CD4-positive, alpha-beta T cell (primary cell): ENCODE measurements at regions not wholly inside any gene's neighbourhood (a gene's known extent, or its start where the extent isn't known, plus 50 kb on each side); places are given as distances from the start of the nearest gene placed in this dataset.
"Not testable (repeated sequence)": the region's sequence is repeated elsewhere in the genome, so short reads cannot be mapped to it uniquely, and the experiment has no call there.

Experiments used
- ATAC-seq: fragments of 200-7000 bp; cut with Tn5 transposase; one replicate; pipeline ENCODE4 v1.10.0; 2022; ENCODE audit warnings: mild to moderate bottlenecking; ENCODE audit not compliant: poor library complexity
- CTCF ChIA-PET: fragments of 350-600 bp; sonication (Branson Sonifier 250); formaldehyde crosslinking; loops from one replicate; lab custom pipeline; 2021; ENCODE audit warnings: antibody characterized with exemption, inconsistent platforms; lab: Charles Lee
- POLR2A ChIA-PET: fragments of 350-600 bp; sonication (Branson Sonifier 250); formaldehyde crosslinking; loops from one replicate; lab custom pipeline; 2021; ENCODE audit warnings: antibody characterized with exemption, inconsistent platforms; lab: Charles Lee
- DNase-seq, 14 experiments: peaks; one replicate each; pipeline ENCODE4 v3.0.0-alpha.2; 2013 to 2020; ENCODE audit warnings: mixed read lengths in 2 of 14
- H3K27ac ChIP-seq, 2 donors: one replicate each; pipeline versions ENCODE4 v1.5.1 to v1.7.0; 2013; ENCODE audit warnings: low read length in 2 of 2, low read depth in 1 of 2, mild to moderate bottlenecking in 1 of 2
- H3K27me3 ChIP-seq, 2 experiments: 1 replicate in 1 of 2; 2 replicates in 1 of 2; pipeline versions ENCODE4 v1.6.1 to v1.7.0; 2013; ENCODE audit warnings: low read length in 2 of 2, control low read depth in 1 of 2, mild to moderate bottlenecking in 1 of 2, moderate library complexity in 1 of 2; ENCODE audit not compliant: insufficient read depth in 2 of 2, control insufficient read depth in 1 of 2
- H3K36me3 ChIP-seq: one replicate; pipeline ENCODE4 v1.6.1; 2013; ENCODE audit warnings: low read length, control low read depth; ENCODE audit not compliant: insufficient read depth
- H3K4me1 ChIP-seq: one replicate; pipeline ENCODE4 v1.6.1; 2013; ENCODE audit warnings: low read length, control low read depth; ENCODE audit not compliant: insufficient read depth
- H3K4me3 ChIP-seq: one replicate; pipeline ENCODE4 v1.5.1; 2013; ENCODE audit warnings: mild to moderate bottlenecking, low read length, moderate library complexity
- H3K9me3 ChIP-seq, 2 experiments: 1 replicate in 1 of 2; 2 replicates in 1 of 2; pipeline versions ENCODE4 v1.6.1 to v1.7.0; 2013; ENCODE audit warnings: low read length in 2 of 2, mild to moderate bottlenecking in 2 of 2, control low read depth in 1 of 2, moderate library complexity in 1 of 2; ENCODE audit not compliant: control insufficient read depth in 1 of 2, insufficient read depth in 1 of 2
- H3K27ac Mint-ChIP-seq: one replicate; pipeline ENCODE4 v1.8.0; 2020; ENCODE audit warnings: mixed read lengths
- H3K27me3 Mint-ChIP-seq: one replicate; pipeline ENCODE4 v1.8.0; 2021; ENCODE audit warnings: mixed read lengths
- H3K36me3 Mint-ChIP-seq: one replicate; pipeline ENCODE4 v1.8.0; 2021; ENCODE audit warnings: low read depth, mixed read lengths
- H3K4me1 Mint-ChIP-seq: one replicate; pipeline ENCODE4 v1.8.0; 2021; ENCODE audit warnings: low read depth, mixed read lengths
- H3K4me3 Mint-ChIP-seq: one replicate; pipeline ENCODE4 v1.8.0; 2020; ENCODE audit warnings: mild to moderate bottlenecking, mixed read lengths
- H3K9me3 Mint-ChIP-seq: one replicate; pipeline ENCODE4 v1.8.0; 2020; ENCODE audit warnings: mixed read lengths
- intact Hi-C, 2 experiments: fragments of 100-400 bp; cut with DNase I in 1 of 2; cut with micrococcal nuclease in 1 of 2; formaldehyde crosslinking; loops; one replicate each; pipeline versions ENCODE4 v1.15.1 to v1.9.0; 2023 to 2025; cut with DNase I, micrococcal nuclease
- TF ChIP-seq, protein P1 (sequence below): fragments of 200-600 bp; IDR thresholded peaks from one replicate; pipeline ENCODE4 v1.8.0; 2022; ENCODE audit warnings: antibody characterized with exemption, mild to moderate bottlenecking

DNA sequence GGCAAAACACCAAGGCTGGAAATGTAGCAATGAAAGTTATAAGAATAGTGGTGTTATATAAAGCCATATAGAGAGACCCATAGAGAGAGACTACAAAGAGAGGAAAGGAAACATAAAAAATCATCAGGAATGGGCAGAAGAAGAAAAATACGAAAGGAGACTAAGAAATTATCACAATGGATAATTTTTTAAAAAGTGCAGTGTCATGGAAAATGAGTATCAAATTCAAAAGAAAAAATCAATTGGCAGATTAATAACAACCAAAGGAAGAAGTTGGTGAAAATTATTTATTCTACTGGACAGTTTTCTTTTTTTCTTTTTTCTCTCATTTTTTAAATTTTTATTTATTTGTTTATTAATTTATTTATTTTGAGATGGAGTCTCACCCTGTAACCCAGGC is 1488.4 kb upstream of the WWC1 start:
- DNase-seq (no peak), ATAC-seq (no peak)
- H3K9me3 ChIP-seq: peaks cover 0 to 3% of the 10 kb centered on the region in 2 experiments
- peaks cover 27% of the 10 kb centered on the region for H3K9me3 Mint-ChIP-seq
- TF ChIP-seq, protein P1, sequence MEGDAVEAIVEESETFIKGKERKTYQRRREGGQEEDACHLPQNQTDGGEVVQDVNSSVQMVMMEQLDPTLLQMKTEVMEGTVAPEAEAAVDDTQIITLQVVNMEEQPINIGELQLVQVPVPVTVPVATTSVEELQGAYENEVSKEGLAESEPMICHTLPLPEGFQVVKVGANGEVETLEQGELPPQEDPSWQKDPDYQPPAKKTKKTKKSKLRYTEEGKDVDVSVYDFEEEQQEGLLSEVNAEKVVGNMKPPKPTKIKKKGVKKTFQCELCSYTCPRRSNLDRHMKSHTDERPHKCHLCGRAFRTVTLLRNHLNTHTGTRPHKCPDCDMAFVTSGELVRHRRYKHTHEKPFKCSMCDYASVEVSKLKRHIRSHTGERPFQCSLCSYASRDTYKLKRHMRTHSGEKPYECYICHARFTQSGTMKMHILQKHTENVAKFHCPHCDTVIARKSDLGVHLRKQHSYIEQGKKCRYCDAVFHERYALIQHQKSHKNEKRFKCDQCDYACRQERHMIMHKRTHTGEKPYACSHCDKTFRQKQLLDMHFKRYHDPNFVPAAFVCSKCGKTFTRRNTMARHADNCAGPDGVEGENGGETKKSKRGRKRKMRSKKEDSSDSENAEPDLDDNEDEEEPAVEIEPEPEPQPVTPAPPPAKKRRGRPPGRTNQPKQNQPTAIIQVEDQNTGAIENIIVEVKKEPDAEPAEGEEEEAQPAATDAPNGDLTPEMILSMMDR: no peak
- intact Hi-C loops: no loop called here
- H3K4me3 ChIP-seq: no peak overlapping the region
- no peaks in the 10 kb centered on the region for H3K27me3 Mint-ChIP-seq
- no peaks in the 10 kb centered on the region for H3K27me3 ChIP-seq
- CTCF ChIA-PET: interaction anchor here (0.6 kb wide), 1 partner anchor 1418 kb away, joined by 3 read pairs; no protein-coding TSS in a partner anchor
- no peak overlapping the region for H3K27ac Mint-ChIP-seq
- no peaks in the 10 kb centered on the region for H3K4me1 ChIP-seq
- no peaks in the 10 kb centered on the region for H3K36me3 ChIP-seq
- no peak overlapping the region for H3K4me3 Mint-ChIP-seq
- H3K27ac ChIP-seq: no peak overlapping the region
- H3K4me1 Mint-ChIP-seq: no peaks in the 10 kb centered on the region
- POLR2A ChIA-PET: no interaction called here
- no peaks in the 10 kb centered on the region for H3K36me3 Mint-ChIP-seq

DNA sequence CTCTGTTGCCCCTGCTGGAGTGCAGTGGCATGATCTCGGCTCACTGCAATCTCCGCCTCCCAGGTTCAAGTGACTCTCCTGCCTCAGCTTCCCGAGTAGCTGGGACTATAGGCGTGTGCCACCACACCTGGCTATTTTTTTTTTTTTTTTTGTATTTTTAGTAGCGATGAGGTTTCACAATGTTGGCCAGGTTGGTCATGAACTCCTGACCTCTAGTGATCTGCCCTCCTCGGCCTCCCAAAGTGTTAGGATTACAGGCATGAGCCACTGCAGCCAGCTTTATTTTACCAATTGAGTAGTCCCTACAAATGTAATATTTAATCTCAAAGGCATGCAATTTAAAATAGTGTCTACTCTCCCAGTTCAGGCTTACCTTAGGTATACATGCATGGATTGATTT is 1487.2 kb upstream of the WWC1 start:
- H3K9me3 ChIP-seq, H3K4me1 Mint-ChIP-seq, POLR2A ChIA-PET, H3K4me1 ChIP-seq, H3K27ac Mint-ChIP-seq, intact Hi-C loops, H3K36me3 ChIP-seq, H3K4me3 Mint-ChIP-seq, H3K27ac ChIP-seq, H3K4me3 ChIP-seq, H3K27me3 Mint-ChIP-seq, H3K36me3 Mint-ChIP-seq, H3K27me3 ChIP-seq, DNase-seq, ATAC-seq: not testable (repeated sequence)
- CTCF ChIA-PET: interaction anchor here (0.7 kb wide), 1 partner anchor 1980 kb away, joined by 3 read pairs; no protein-coding TSS in a partner anchor
- H3K9me3 Mint-ChIP-seq: peaks cover 26% of the 10 kb centered on the region

DNA sequence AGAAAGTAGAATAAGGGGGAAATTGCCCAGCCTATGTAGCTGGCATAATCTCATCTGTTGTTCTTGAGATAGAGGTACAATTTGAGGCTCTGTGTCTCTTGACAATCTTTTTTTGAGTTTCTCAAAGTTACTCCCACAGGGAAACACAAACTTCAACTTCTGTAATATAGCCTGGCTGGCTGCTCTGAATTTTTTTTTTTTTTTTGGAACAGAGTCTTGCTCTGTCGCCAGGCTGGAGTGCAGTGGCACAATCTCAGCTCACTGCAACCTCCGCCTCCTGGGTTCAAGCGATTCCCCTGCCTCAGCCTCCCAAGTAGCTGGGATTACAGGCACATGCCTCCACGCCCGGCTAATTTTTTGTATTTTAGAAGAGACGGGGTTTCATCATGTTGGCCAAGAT is 1486.8 kb upstream of the WWC1 start:
- H3K9me3 Mint-ChIP-seq: peaks cover 24% of the 10 kb centered on the region
- H3K4me3 ChIP-seq, H3K36me3 ChIP-seq, DNase-seq, intact Hi-C loops, H3K4me1 ChIP-seq, H3K4me3 Mint-ChIP-seq, H3K36me3 Mint-ChIP-seq, H3K27ac Mint-ChIP-seq, H3K27ac ChIP-seq, H3K27me3 ChIP-seq, H3K9me3 ChIP-seq, H3K27me3 Mint-ChIP-seq, H3K4me1 Mint-ChIP-seq, POLR2A ChIA-PET, ATAC-seq: not testable (repeated sequence)
- CTCF ChIA-PET: interaction anchor here (0.7 kb wide), 1 partner anchor 1981 kb away, joined by 3 read pairs; no protein-coding TSS in a partner anchor

DNA sequence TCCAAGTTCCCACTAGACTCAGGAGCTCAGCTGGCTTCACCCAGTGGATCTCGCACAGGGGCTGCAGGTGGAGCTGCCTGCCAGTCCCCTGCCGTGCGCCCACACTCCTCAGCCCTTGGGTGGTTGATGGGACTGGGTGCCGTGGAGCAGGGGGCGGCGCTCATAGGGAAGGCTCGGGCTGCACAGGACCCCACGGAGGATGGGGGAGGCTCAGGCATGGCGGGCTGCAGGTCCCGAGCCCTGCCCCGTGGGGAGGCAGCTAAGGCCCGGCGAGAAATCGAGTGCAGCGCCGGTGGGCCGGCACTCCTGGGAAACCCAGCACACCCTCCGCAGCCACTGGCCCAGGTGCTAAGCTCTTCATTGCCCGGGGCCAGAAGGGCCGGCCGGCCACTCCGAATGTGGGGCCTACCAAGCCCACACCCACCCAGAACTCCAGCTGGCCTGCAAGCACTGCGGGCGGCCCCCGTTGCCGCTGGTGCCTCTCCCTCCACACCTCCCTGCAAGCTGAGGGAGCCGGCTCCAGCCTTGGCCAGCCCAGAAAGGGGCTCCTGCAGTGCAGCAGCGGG is 1481.3 kb upstream of the WWC1 start:
- H3K4me3 ChIP-seq, POLR2A ChIA-PET, intact Hi-C loops, H3K36me3 ChIP-seq, H3K27me3 Mint-ChIP-seq, H3K4me1 Mint-ChIP-seq, H3K4me1 ChIP-seq, CTCF ChIA-PET, H3K27ac Mint-ChIP-seq, DNase-seq, H3K27me3 ChIP-seq, H3K36me3 Mint-ChIP-seq, H3K4me3 Mint-ChIP-seq, ATAC-seq, H3K27ac ChIP-seq: not testable (repeated sequence)
- peaks cover 0 to 26% of the 10 kb centered on the region in 2 experiments for H3K9me3 ChIP-seq
- peaks cover 21% of the 10 kb centered on the region for H3K9me3 Mint-ChIP-seq
